NT2/D1 (cell line): ENCODE measurements at regions not wholly inside any gene's neighbourhood (a gene's known extent, or its start where the extent isn't known, plus 50 kb on each side); places are given as distances from the start of the nearest gene placed in this dataset.

Experiments
- SUZ12 ChIP-seq: IDR thresholded peaks from 2 replicates; pipeline ENCODE4 v1.6.1; 2011; ENCODE audit not compliant: insufficient read length, insufficient read depth; ENCODE audit errors: extremely low read depth
- YY1 ChIP-seq: IDR thresholded peaks from 2 replicates; pipeline ENCODE4 v1.6.1; 2011; ENCODE audit not compliant: insufficient read length, insufficient read depth
- ZNF274 ChIP-seq: IDR thresholded peaks from 2 replicates; pipeline ENCODE4 v1.6.1; 2011; ENCODE audit warnings: mild to moderate bottlenecking, low read depth, low read length

GRCh38 chr6:65997539-65997938 lies 290.5 kb upstream of the EYS start:
- TF ChIP-seq YY1: no peak
- TF ChIP-seq SUZ12: no peak
- no peak for TF ChIP-seq ZNF274
